Prostate gland (tissue), 2 donors: ENCODE measurements at regions not wholly inside any gene's neighbourhood (a gene's known extent, or its start where the extent isn't known, plus 50 kb on each side); places are given as distances from the start of the nearest gene placed in this dataset.

ENCODE experiments used
- POLR2AphosphoS5 ChIP-seq: sonication (generic); formaldehyde crosslinking; IDR thresholded peaks from one replicate; pipeline ENCODE4 v1.6.1; 2017; ENCODE audit warnings: antibody characterized with exemption
- TF ChIP-seq, protein P1 (sequence below), 4 experiments: fragments of 200-600 bp in 2 of 4; fragments of 450-650 bp in 2 of 4; sonication (generic) in 2 of 4; IDR thresholded peaks; 1 replicate in 3 of 4; 2 replicates in 1 of 4; pipeline ENCODE4 v1.5.1; 2016 to 2019; ENCODE audit warnings: antibody characterized with exemption in 4 of 4, mild to moderate bottlenecking in 2 of 4, moderate library complexity in 2 of 4

DNA sequence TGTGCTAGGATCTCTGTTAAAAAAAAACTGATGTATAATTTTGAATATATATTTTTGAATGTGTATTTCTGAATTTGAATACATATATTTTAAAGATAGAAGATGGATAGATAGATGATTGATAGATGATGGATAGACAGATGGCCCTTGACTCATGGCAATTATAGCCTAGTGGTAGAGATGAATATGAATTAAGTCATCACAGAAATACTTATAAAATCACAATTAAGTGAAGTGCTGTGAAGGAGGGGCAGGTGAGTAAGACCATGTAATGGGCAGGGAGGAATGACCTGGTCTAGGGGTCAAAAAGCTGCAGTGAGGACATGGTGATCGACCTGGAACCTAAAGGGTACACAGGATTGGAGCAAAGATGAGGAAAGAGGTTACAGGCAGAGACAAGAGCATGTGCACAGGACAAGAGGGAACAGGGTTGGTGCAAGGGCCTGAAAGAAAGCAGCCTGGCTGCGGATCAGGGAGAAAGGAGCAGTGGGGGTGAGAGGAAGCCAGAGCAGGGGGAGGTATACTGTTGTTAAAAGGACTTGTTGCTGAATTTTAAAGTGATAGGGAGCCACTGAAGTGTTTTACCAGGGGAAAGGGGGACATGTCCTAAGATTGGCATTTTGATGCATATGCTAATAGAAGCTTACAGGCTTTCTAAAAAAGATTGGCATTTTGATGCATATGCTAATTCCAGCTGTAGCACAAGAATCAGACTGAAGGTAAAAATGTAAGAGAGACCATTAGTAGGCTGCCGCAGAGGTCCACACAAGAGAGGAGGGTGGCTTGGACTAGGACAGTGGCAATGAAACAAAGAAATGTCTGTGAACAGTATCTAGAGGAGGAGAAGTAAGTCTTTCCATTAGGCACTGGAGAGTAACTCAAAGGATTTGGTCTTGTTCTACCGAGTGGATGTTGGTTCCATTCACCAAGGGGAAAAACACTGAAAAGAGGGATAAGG is 527.8 kb downstream of the AGTPBP1 start:
- TF ChIP-seq, protein P1, sequence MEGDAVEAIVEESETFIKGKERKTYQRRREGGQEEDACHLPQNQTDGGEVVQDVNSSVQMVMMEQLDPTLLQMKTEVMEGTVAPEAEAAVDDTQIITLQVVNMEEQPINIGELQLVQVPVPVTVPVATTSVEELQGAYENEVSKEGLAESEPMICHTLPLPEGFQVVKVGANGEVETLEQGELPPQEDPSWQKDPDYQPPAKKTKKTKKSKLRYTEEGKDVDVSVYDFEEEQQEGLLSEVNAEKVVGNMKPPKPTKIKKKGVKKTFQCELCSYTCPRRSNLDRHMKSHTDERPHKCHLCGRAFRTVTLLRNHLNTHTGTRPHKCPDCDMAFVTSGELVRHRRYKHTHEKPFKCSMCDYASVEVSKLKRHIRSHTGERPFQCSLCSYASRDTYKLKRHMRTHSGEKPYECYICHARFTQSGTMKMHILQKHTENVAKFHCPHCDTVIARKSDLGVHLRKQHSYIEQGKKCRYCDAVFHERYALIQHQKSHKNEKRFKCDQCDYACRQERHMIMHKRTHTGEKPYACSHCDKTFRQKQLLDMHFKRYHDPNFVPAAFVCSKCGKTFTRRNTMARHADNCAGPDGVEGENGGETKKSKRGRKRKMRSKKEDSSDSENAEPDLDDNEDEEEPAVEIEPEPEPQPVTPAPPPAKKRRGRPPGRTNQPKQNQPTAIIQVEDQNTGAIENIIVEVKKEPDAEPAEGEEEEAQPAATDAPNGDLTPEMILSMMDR (IDR thresholded peaks at IDR 0.05) = no peak
- no peak for TF ChIP-seq POLR2AphosphoS5
